ENCODE measurements at regions not wholly inside any gene's neighbourhood (a gene's known extent, or its start where the extent isn't known, plus 50 kb on each side); places are given as distances from the start of the nearest gene placed in this dataset.

DNA sequence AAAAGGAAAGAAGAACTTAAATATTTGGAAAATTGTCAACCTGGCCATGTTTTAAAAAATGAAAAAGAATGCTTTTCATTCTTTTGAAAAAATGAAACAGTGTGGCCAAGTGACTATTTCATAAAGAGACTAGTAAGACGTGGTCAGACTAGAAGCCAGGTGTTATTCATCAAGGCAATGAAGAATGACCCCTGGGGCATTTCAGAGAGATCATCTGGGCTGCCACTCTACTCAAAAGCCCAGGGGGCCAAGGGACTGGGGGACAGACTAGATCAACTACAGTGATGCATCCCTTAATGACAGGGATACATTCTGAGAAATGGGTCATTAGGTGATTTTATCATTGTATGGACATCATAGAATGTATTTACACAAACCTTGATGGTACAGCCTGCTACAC, 199.4 kb downstream of the STK31 start:
- no peak overlapping the region for H3K23ac ChIP-seq (ENCODE audit: low read depth, low read length, poor library complexity)
- no peaks in the 10 kb centered on the region for H3K9me3 ChIP-seq (replicated peaks in 1 of 2; ENCODE audit: control insufficient read depth in 2 of 2, insufficient read depth in 1 of 2, low read depth in 1 of 2, low read length in 2 of 2)
- no peak overlapping the region for H3K27ac ChIP-seq (replicated peaks; ENCODE audit: low read length)

DNA sequence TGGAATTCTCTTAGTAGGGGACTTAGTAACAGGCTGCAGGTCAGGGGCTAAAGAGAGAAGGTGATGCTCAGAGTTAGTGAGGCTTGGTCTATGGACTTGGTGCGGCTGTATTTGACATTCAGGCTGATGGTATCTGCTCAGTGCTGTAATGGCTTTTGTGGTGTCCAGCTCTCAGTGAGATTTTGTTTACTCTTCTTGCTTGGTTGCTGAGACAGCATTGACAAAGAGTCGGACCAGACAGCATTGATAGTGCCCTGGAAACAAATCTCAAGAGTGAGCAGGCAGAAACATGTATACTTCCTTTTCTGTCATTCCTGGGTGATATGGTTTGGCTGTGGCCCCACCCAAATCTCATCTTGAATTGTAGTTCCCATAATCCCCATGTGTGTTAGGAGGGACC, 202.0 kb downstream of the STK31 start:
- no peak for DNase-seq (ENCODE audit: low spot score)
- Histone ChIP-seq H4K91ac (ENCODE audit: low read depth, low read length, poor library complexity) (no peak overlapping the region), H3K79me1 (ENCODE audit: low read depth, low read length) (no peaks in the 10 kb centered on the region), H3K36me3 (replicated peaks in 1 of 2; ENCODE audit: control insufficient read depth in 2 of 2, insufficient read depth in 2 of 2, low read length in 2 of 2) (no peaks in the 10 kb centered on the region), H3K9ac (ENCODE audit: low read depth, low read length, poor library complexity) (no peak overlapping the region), H3K14ac (ENCODE audit: low read length) (no peak overlapping the region), H2BK12ac (ENCODE audit: low read length) (no peak overlapping the region), H3K4me2 (ENCODE audit: insufficient read depth, low read length, poor library complexity, severe bottlenecking) (no peak overlapping the region), H2AFZ (ENCODE audit: low read length) (no peak overlapping the region), H3K4ac (ENCODE audit: low read length) (no peak overlapping the region), H3K27ac (replicated peaks; ENCODE audit: low read length) (no peak overlapping the region), H3K18ac (ENCODE audit: low read length) (no peak overlapping the region), H4K8ac (ENCODE audit: low read depth, low read length) (no peak overlapping the region), H2BK5ac (ENCODE audit: low read length) (no peak overlapping the region), H3K9me3 (replicated peaks in 1 of 2; ENCODE audit: control insufficient read depth in 2 of 2, insufficient read depth in 1 of 2, low read depth in 1 of 2, low read length in 2 of 2) (no peaks in the 10 kb centered on the region), H3K4me3 (ENCODE audit: low read length in 2 of 2) (no peak overlapping the region), H2BK15ac (ENCODE audit: low read length) (no peak overlapping the region), H2BK120ac (ENCODE audit: low read depth, low read length) (no peak overlapping the region), H3K27me3 (ENCODE audit: control insufficient read depth in 3 of 3, insufficient read depth in 3 of 3, low read depth in 1 of 3, low read length in 3 of 3) (no peaks in the 10 kb centered on the region), H3K4me1 (ENCODE audit: control insufficient read depth in 2 of 2, insufficient read depth in 1 of 2, low read depth in 1 of 2, low read length in 2 of 2) (no peaks in the 10 kb centered on the region), H2AK5ac (ENCODE audit: low read depth, low read length) (no peak overlapping the region), H3K23ac (ENCODE audit: low read depth, low read length, poor library complexity) (no peak overlapping the region)
- no CpG with 5 or more reads among the region's 2 CpGs for WGBS, 2 donors (ENCODE audit: extremely low coverage in 2 of 2, insufficient read length in 2 of 2, insufficient replicate concordance in 1 of 2)

More for the DNA sequence above, 199.4 kb downstream of the STK31 start:
- Histone ChIP-seq H3K27me3 (ENCODE audit: control insufficient read depth in 3 of 3, insufficient read depth in 3 of 3, low read depth in 1 of 3, low read length in 3 of 3) (no peaks in the 10 kb centered on the region), H4K8ac (ENCODE audit: low read depth, low read length) (no peak overlapping the region), H3K14ac (ENCODE audit: low read length) (no peak overlapping the region), H2BK12ac (ENCODE audit: low read length) (no peak overlapping the region), H3K36me3 (replicated peaks in 1 of 2; ENCODE audit: control insufficient read depth in 2 of 2, insufficient read depth in 2 of 2, low read length in 2 of 2) (no peaks in the 10 kb centered on the region), H2AK5ac (ENCODE audit: low read depth, low read length) (no peak overlapping the region), H3K9ac (ENCODE audit: low read depth, low read length, poor library complexity) (no peak overlapping the region), H3K4me1 (ENCODE audit: control insufficient read depth in 2 of 2, insufficient read depth in 1 of 2, low read depth in 1 of 2, low read length in 2 of 2) (no peaks in the 10 kb centered on the region), H4K91ac (ENCODE audit: low read depth, low read length, poor library complexity) (no peak overlapping the region), H3K18ac (ENCODE audit: low read length) (no peak overlapping the region), H3K4me2 (ENCODE audit: insufficient read depth, low read length, poor library complexity, severe bottlenecking) (no peak overlapping the region), H2BK120ac (ENCODE audit: low read depth, low read length) (no peak overlapping the region), H3K4me3 (ENCODE audit: low read length in 2 of 2) (no peak overlapping the region), H2BK15ac (ENCODE audit: low read length) (no peak overlapping the region), H3K79me1 (ENCODE audit: low read depth, low read length) (no peaks in the 10 kb centered on the region), H2AFZ (ENCODE audit: low read length) (no peak overlapping the region), H2BK5ac (ENCODE audit: low read length) (no peak overlapping the region), H3K4ac (ENCODE audit: low read length) (no peak overlapping the region)
- DNase-seq (ENCODE audit: low spot score) = no peak
- no CpG with 5 or more reads among the region's 1 CpG for WGBS, 2 donors (ENCODE audit: extremely low coverage in 2 of 2, insufficient read length in 2 of 2, insufficient replicate concordance in 1 of 2)

DNA sequence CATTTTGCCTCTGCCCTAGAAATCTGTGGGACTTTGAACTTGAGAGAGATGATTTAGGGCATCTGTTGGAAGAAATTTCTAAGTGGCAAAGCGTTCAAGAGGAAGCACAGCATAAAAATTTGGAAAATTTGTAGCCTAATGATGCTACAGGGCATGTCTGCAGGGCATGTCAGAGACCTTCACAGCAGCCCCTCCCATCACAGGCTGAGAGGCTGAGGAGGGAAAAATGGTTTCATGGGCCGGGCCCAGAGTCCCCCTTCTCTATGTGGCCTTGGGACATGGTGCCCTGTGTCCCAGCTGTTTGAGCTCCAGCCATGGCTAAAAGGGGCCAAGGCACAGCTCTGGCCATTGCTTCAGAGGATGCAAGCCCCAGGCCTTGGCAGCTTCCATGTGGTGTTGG, 203.0 kb downstream of the STK31 start:
- Histone ChIP-seq H3K27ac (replicated peaks; ENCODE audit: low read length) (no peak overlapping the region), H2BK15ac (ENCODE audit: low read length) (no peak overlapping the region), H2BK5ac (ENCODE audit: low read length) (no peak overlapping the region), H3K4me2 (ENCODE audit: insufficient read depth, low read length, poor library complexity, severe bottlenecking) (no peak overlapping the region), H2AK5ac (ENCODE audit: low read depth, low read length) (no peak overlapping the region), H4K91ac (ENCODE audit: low read depth, low read length, poor library complexity) (no peak overlapping the region), H4K8ac (ENCODE audit: low read depth, low read length) (no peak overlapping the region), H3K27me3 (ENCODE audit: control insufficient read depth in 3 of 3, insufficient read depth in 3 of 3, low read depth in 1 of 3, low read length in 3 of 3) (no peaks in the 10 kb centered on the region), H2AFZ (ENCODE audit: low read length) (no peak overlapping the region), H3K18ac (ENCODE audit: low read length) (no peak overlapping the region), H3K4me1 (ENCODE audit: control insufficient read depth in 2 of 2, insufficient read depth in 1 of 2, low read depth in 1 of 2, low read length in 2 of 2) (no peaks in the 10 kb centered on the region), H3K4ac (ENCODE audit: low read length) (no peak overlapping the region), H3K79me1 (ENCODE audit: low read depth, low read length) (no peaks in the 10 kb centered on the region), H2BK12ac (ENCODE audit: low read length) (no peak overlapping the region), H3K9ac (ENCODE audit: low read depth, low read length, poor library complexity) (no peak overlapping the region), H3K36me3 (replicated peaks in 1 of 2; ENCODE audit: control insufficient read depth in 2 of 2, insufficient read depth in 2 of 2, low read length in 2 of 2) (no peaks in the 10 kb centered on the region), H3K14ac (ENCODE audit: low read length) (no peak overlapping the region), H3K23ac (ENCODE audit: low read depth, low read length, poor library complexity) (no peak overlapping the region), H3K9me3 (replicated peaks in 1 of 2; ENCODE audit: control insufficient read depth in 2 of 2, insufficient read depth in 1 of 2, low read depth in 1 of 2, low read length in 2 of 2) (no peaks in the 10 kb centered on the region), H3K4me3 (ENCODE audit: low read length in 2 of 2) (no peak overlapping the region), H2BK120ac (ENCODE audit: low read depth, low read length) (no peak overlapping the region)
- no CpG with 5 or more reads among the region's 2 CpGs for WGBS, 2 donors (ENCODE audit: extremely low coverage in 2 of 2, insufficient read length in 2 of 2, insufficient replicate concordance in 1 of 2)
- DNase-seq (ENCODE audit: low spot score) = no peak

DNA sequence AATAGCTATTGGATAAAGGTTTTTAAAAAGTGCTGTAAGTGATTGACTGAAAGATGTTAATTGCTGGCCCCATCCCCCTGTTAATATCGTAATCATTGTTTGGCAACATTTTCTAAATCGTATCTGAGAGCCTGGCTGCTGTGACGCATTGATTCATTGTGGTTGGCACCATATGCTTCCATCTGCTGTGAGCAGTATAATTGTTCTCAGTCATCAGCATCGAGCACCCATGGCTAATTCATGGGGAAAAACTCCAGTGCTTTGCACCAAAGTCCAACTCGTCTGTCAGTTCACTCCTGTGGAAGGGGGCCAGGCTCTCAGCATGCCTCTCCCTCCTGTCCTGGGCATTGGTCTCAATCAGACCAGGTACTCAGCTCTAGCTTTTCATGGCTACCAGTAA, 205.2 kb downstream of the STK31 start:
- no peak overlapping the region for H3K23ac ChIP-seq (ENCODE audit: low read depth, low read length, poor library complexity)
- no peak overlapping the region for H2AK5ac ChIP-seq (ENCODE audit: low read depth, low read length)
- no peak overlapping the region for H3K4ac ChIP-seq (ENCODE audit: low read length)
- no peak overlapping the region for H3K4me3 ChIP-seq (ENCODE audit: low read length in 2 of 2)
- no peaks in the 10 kb centered on the region for H3K4me1 ChIP-seq (ENCODE audit: control insufficient read depth in 2 of 2, insufficient read depth in 1 of 2, low read depth in 1 of 2, low read length in 2 of 2)
- H2BK5ac ChIP-seq (ENCODE audit: low read length) = no peak overlapping the region
- H3K36me3 ChIP-seq (replicated peaks in 1 of 2; ENCODE audit: control insufficient read depth in 2 of 2, insufficient read depth in 2 of 2, low read length in 2 of 2) = no peaks in the 10 kb centered on the region
- no peak overlapping the region for H2BK120ac ChIP-seq (ENCODE audit: low read depth, low read length)
- no CpG with 5 or more reads among the region's 5 CpGs for whole genome bisulfite sequencing, 2 donors (ENCODE audit: extremely low coverage in 2 of 2, insufficient read length in 2 of 2, insufficient replicate concordance in 1 of 2)
- H4K8ac ChIP-seq (ENCODE audit: low read depth, low read length) = no peak overlapping the region
- H3K14ac ChIP-seq (ENCODE audit: low read length) = no peak overlapping the region
- H3K9ac ChIP-seq (ENCODE audit: low read depth, low read length, poor library complexity) = no peak overlapping the region
- H2AFZ ChIP-seq (ENCODE audit: low read length) = no peak overlapping the region
- H4K91ac ChIP-seq (ENCODE audit: low read depth, low read length, poor library complexity) = no peak overlapping the region
- H2BK12ac ChIP-seq (ENCODE audit: low read length) = no peak overlapping the region
- H3K18ac ChIP-seq (ENCODE audit: low read length) = no peak overlapping the region
- no peak overlapping the region for H3K27ac ChIP-seq (replicated peaks; ENCODE audit: low read length)
- no peak overlapping the region for H3K4me2 ChIP-seq (ENCODE audit: insufficient read depth, low read length, poor library complexity, severe bottlenecking)
- no peaks in the 10 kb centered on the region for H3K79me1 ChIP-seq (ENCODE audit: low read depth, low read length)
- H3K9me3 ChIP-seq (replicated peaks in 1 of 2; ENCODE audit: control insufficient read depth in 2 of 2, insufficient read depth in 1 of 2, low read depth in 1 of 2, low read length in 2 of 2) = no peaks in the 10 kb centered on the region
- no peak overlapping the region for H2BK15ac ChIP-seq (ENCODE audit: low read length)
- no peaks in the 10 kb centered on the region for H3K27me3 ChIP-seq (ENCODE audit: control insufficient read depth in 3 of 3, insufficient read depth in 3 of 3, low read depth in 1 of 3, low read length in 3 of 3)
- DNase-seq (ENCODE audit: low spot score) = no peak
